ENCODE measurements at regions not wholly inside any gene's neighbourhood (a gene's known extent, or its start where the extent isn't known, plus 50 kb on each side); places are given as distances from the start of the nearest gene placed in this dataset.

- TF ChIP-seq FOXP2 (optimal IDR thresholded peaks at IDR 0.05; ENCODE audit: borderline replicate concordance, extremely low read depth, extremely low read length, insufficient read depth): no peak
- no peak for TF ChIP-seq SIN3A (IDR thresholded peaks at IDR 0.05; ENCODE audit: borderline replicate concordance, insufficient read depth, low read length)
- no peak for TF ChIP-seq REST (IDR thresholded peaks at IDR 0.05; ENCODE audit: insufficient read depth in 1 of 2, low read depth in 2 of 2, low read length in 2 of 2)
- TF ChIP-seq TAF1 (IDR thresholded peaks at IDR 0.05; ENCODE audit: borderline replicate concordance, insufficient read depth, low read length): no peak
These were observed 141.9 kb downstream of the SOX9 start for GRCh38 chr17:72262766-72263165.

GRCh38 chr17:72264682-72265405 is 144.0 kb downstream of the SOX9 start:
- TF ChIP-seq FOXP2 (optimal IDR thresholded peaks at IDR 0.05; ENCODE audit: borderline replicate concordance, extremely low read depth, extremely low read length, insufficient read depth) (no peak), POLR2AphosphoS5 (IDR thresholded peaks at IDR 0.05; ENCODE audit: low read depth, low read length) (no peak), TAF1 (IDR thresholded peaks at IDR 0.05; ENCODE audit: borderline replicate concordance, insufficient read depth, low read length) (no peak)

- TF ChIP-seq POLR2AphosphoS5 (IDR thresholded peaks at IDR 0.05; ENCODE audit: low read depth, low read length): no peak
- TF ChIP-seq REST (IDR thresholded peaks at IDR 0.05; ENCODE audit: insufficient read depth in 1 of 2, low read depth in 2 of 2, low read length in 2 of 2): no peak
- TF ChIP-seq TAF1 (IDR thresholded peaks at IDR 0.05; ENCODE audit: borderline replicate concordance, insufficient read depth, low read length): no peak
- no peak for TF ChIP-seq FOXP2 (optimal IDR thresholded peaks at IDR 0.05; ENCODE audit: borderline replicate concordance, extremely low read depth, extremely low read length, insufficient read depth)
- no peak for TF ChIP-seq SIN3A (IDR thresholded peaks at IDR 0.05; ENCODE audit: borderline replicate concordance, insufficient read depth, low read length)
These were observed 145.4 kb downstream of the SOX9 start for GRCh38 chr17:72266112-72266775.

GRCh38 chr17:72267601-72268000 is 146.8 kb downstream of the SOX9 start:
- TF ChIP-seq FOXP2 (optimal IDR thresholded peaks at IDR 0.05; ENCODE audit: borderline replicate concordance, extremely low read depth, extremely low read length, insufficient read depth) (no peak), SIN3A (IDR thresholded peaks at IDR 0.05; ENCODE audit: borderline replicate concordance, insufficient read depth, low read length) (no peak), REST (IDR thresholded peaks at IDR 0.05; ENCODE audit: insufficient read depth in 1 of 2, low read depth in 2 of 2, low read length in 2 of 2) (no peak), TAF1 (IDR thresholded peaks at IDR 0.05; ENCODE audit: borderline replicate concordance, insufficient read depth, low read length) (no peak), POLR2AphosphoS5 (IDR thresholded peaks at IDR 0.05; ENCODE audit: low read depth, low read length) (no peak)

- no peak for TF ChIP-seq FOXP2 (optimal IDR thresholded peaks at IDR 0.05; ENCODE audit: borderline replicate concordance, extremely low read depth, extremely low read length, insufficient read depth)
- no peak for TF ChIP-seq SIN3A (IDR thresholded peaks at IDR 0.05; ENCODE audit: borderline replicate concordance, insufficient read depth, low read length)
- TF ChIP-seq REST (IDR thresholded peaks at IDR 0.05; ENCODE audit: insufficient read depth in 1 of 2, low read depth in 2 of 2, low read length in 2 of 2): no peak
- no peak for TF ChIP-seq TAF1 (IDR thresholded peaks at IDR 0.05; ENCODE audit: borderline replicate concordance, insufficient read depth, low read length)
- TF ChIP-seq POLR2AphosphoS5 (IDR thresholded peaks at IDR 0.05; ENCODE audit: low read depth, low read length): no peak
These were observed 147.6 kb downstream of the SOX9 start for GRCh38 chr17:72268431-72268830.

All from PFSK-1 (cell line).